HFF-Myc (cell line): ENCODE measurements at regions not wholly inside any gene's neighbourhood (a gene's known extent, or its start where the extent isn't known, plus 50 kb on each side); places are given as distances from the start of the nearest gene placed in this dataset.

Source experiments
- DNase-seq: peaks from one replicate; pipeline ENCODE4 v3.0.0-alpha.2; 2011; ENCODE audit warnings: low read depth; ENCODE audit errors: extremely low read depth
- H3K4me3 ChIP-seq: replicated peaks from 2 replicates; pipeline ENCODE4 v1.5.1; 2011; ENCODE audit warnings: low read depth, mild to moderate bottlenecking, control low read depth, low read length
- TF ChIP-seq, protein P1 (sequence below): IDR thresholded peaks from 2 replicates; pipeline ENCODE4 v1.5.1; 2012; ENCODE audit warnings: mild to moderate bottlenecking, low read depth, low read length, control low read depth; ENCODE audit errors: missing control alignments

DNA sequence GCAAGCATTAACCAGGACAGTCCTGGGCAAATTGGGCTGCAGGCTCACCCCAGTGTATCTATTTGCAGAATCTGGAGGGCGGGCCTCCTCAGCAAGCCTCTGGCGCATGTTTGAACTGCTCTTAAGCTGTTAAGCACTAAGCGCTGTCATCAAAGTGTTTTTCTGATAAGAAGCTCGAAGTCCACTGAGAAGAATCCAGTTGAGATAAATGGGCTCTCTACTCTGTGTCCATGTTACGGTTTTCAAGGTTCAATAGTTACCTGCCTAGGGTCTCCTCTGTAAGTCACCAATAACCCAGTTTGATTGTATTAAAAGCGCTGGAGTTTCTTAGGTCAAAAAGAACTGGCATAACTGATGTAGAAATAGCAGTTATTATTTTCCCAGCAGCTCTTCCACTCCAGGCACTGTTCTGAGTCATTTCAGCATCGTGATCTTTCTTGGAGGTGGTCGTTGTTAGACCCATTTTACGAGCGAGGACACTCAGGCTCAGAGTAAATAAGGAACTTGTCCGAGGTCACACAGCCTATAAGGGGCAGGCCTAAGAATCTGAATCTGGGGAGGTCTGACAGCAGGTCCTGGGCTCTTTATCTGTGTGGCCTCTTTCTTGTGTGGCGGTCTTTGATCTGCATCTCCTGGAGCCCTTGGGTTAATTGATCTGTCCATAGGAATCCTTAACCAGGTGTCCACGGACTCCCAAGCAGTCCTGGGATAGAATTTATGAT, 207.4 kb upstream of the ZNF217 start:
- DNase-seq: no peak
- TF ChIP-seq, protein P1, sequence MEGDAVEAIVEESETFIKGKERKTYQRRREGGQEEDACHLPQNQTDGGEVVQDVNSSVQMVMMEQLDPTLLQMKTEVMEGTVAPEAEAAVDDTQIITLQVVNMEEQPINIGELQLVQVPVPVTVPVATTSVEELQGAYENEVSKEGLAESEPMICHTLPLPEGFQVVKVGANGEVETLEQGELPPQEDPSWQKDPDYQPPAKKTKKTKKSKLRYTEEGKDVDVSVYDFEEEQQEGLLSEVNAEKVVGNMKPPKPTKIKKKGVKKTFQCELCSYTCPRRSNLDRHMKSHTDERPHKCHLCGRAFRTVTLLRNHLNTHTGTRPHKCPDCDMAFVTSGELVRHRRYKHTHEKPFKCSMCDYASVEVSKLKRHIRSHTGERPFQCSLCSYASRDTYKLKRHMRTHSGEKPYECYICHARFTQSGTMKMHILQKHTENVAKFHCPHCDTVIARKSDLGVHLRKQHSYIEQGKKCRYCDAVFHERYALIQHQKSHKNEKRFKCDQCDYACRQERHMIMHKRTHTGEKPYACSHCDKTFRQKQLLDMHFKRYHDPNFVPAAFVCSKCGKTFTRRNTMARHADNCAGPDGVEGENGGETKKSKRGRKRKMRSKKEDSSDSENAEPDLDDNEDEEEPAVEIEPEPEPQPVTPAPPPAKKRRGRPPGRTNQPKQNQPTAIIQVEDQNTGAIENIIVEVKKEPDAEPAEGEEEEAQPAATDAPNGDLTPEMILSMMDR: no peak
- H3K4me3 ChIP-seq: no peak overlapping the region

DNA sequence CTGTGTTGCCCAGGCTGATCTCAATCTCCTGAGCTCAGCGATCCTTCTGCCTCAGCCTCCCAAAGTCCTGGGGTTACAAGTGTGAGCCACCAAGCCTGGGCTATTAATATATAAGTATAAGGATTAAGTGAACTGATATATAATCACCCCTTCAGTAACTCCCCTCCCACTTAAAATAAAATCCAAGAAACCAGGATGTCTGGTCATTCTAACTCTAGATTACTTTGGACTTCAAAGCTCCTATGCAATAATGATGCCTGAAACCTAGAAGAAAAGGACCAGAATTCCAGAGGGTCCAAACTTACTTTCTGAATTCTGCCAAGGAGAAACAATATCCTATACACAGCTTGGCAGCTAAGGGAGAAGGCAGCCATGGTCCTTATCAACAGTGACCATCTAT, 206.8 kb upstream of the ZNF217 start:
- no peak overlapping the region for H3K4me3 ChIP-seq
- TF ChIP-seq, protein P1: no peak
- DNase-seq: no peak

DNA sequence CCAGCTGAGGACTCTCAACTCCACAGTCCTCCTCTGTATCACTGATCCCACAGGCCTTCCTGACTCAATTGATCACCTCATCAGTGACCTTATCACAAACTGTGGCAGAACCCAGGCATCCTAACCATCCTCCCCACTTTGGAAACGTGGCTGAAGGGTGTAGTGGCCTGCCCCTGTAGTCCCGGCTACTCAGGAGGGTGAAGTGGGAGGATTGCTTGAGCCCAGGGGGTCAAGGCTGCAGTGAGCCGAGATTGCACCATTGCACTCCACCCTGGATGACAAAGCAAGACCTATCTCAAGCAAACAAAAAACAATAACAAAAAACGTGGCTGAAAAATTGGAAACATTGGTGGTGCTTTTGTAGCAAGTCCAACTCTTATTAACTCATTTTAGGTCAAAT, 203.4 kb upstream of the ZNF217 start:
- no peak for DNase-seq
- no peak overlapping the region for H3K4me3 ChIP-seq
- TF ChIP-seq, protein P1: no peak

DNA sequence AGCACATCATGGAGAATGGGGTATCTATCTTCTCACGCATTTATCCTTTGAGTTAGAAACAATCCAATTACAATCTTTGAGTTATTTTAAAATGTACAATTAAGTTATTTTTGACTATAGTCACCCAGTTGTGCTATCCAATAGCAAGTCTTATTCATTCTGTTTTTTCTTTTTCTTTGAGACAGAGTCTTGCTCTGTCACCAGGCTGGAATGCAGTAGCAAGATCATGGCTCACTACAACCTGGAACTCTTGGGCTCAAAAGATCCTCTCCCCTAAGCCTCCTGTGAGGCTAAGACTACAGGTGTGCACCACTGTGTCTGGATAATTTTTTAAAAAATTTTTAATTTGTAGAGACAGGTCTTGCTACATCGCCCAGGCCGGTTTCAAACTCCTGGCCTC, 201.5 kb upstream of the ZNF217 start:
- DNase-seq: no peak
- TF ChIP-seq, protein P1: no peak
- no peak overlapping the region for H3K4me3 ChIP-seq

DNA sequence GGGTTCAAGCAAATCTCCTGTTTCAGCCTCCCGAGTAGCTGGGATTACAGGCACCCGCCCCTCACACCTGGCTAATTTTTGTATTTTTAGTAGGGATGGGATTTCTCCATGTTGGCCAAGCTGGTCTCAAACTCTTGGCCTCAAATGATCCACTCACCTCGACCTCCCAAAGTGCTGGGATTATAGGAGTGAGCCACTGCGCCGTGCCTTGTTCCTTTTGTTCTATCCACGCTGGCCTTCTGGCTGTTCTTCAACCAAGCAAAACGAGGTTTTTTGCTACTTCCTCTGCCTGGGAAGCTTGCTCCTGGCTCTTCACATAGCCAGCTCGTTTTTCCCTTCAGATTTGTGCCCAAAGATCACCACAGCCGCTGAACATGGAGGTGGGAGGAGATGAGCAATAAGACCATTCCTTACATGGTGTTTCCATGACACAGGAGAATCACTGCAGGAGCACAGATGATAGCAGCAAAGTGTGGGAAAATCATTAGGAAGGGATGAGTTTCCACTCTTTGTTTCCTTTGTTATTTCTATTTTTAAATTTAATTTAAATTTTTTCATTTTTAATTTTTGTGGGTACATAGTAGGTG, 201.0 kb upstream of the ZNF217 start:
- TF ChIP-seq, protein P1: no peak
- H3K4me3 ChIP-seq: no peak overlapping the region
- DNase-seq: no peak

DNA sequence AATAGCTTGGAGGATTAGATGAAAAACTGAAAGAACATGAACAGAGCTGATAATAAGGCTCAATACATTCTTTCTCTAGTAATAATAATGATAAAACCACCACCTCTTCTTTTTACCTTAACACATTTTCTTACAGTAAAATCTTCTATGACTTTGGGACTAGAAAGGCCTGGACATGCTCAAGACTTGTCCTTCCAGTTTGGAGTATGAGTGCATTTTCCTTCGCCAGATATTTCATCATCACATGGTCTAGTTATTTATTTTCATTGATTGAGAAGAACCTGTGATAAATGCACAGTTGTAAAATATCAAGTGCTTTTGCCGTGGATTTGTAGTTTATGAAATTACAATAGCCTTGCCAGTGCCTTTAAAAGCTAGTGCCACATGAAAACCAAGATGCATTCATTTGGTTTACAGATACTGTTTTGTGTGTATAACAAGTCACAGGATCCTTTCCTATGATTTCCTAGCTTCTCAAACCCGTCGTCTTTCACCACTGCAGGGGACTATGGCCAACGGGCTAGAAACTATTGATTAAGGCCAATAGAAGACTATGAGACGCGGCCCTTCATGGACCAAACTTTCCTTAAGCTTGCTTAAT, 200.2 kb upstream of the ZNF217 start:
- TF ChIP-seq, protein P1: no peak
- no peak overlapping the region for H3K4me3 ChIP-seq
- no peak for DNase-seq
